Mammary epithelial cell (primary cell): ENCODE measurements at regions not wholly inside any gene's neighbourhood (a gene's known extent, or its start where the extent isn't known, plus 50 kb on each side); places are given as distances from the start of the nearest gene placed in this dataset.

Experiments
- CTCF ChIP-seq, 2 donors: IDR thresholded peaks in 1 of 2; conservative IDR thresholded peaks in 1 of 2; 2 replicates each; pipeline ENCODE4 v1.5.1; 2011 to 2012; ENCODE audit warnings: inconsistent platforms in 2 of 2, low read length in 2 of 2, mild to moderate bottlenecking in 2 of 2, control low read depth in 1 of 2, low read depth in 1 of 2; ENCODE audit not compliant: insufficient read depth in 1 of 2; ENCODE audit errors: extremely low read depth in 1 of 2
- EZH2 ChIP-seq: IDR thresholded peaks from 2 replicates; pipeline ENCODE4 v1.6.1; 2012; ENCODE audit warnings: low read length, inconsistent platforms, borderline replicate concordance

GRCh38 chr22:23381661-23382427 is 198.2 kb downstream of the IGLL1 start:
- no peak for TF ChIP-seq CTCF (conservative IDR thresholded peaks at IDR 0.05 in 1 of 2, IDR thresholded peaks at IDR 0.05 in 1 of 2; ENCODE audit: extremely low read depth in 1 of 2, insufficient read depth in 1 of 2, low read depth in 1 of 2, low read length in 2 of 2)
- TF ChIP-seq EZH2: no peak
